Right hindlimb (tissue), 1 donor: ENCODE measurements at regions not wholly inside any gene's neighbourhood (a gene's known extent, or its start where the extent isn't known, plus 50 kb on each side); places are given as distances from the start of the nearest gene placed in this dataset.
A peak's percentile ranks its signal among the peaks of the same experiment; 100 is the strongest.
"Not testable (repeated sequence)": the region's sequence is repeated elsewhere in the genome, so short reads cannot be mapped to it uniquely, and the experiment has no call there.

Source experiments
- DNase-seq: peaks from one replicate; pipeline ENCODE4 v3.0.0-alpha.2; 2018

- DNase-seq = no peak
Measured at GRCh38 chr1:229119876-229120275, 151.0 kb upstream of the RAB4A start.

- DNase-seq = no peak
Measured at GRCh38 chr1:229121845-229122436, 149.0 kb upstream of the RAB4A start.

GRCh38 chr1:229122606-229123005, 148.3 kb upstream of the RAB4A start:
- no peak for DNase-seq

- no peak for DNase-seq
Measured at GRCh38 chr1:229124116-229124515, 146.8 kb upstream of the RAB4A start.

GRCh38 chr1:229124520-229125124, 146.3 kb upstream of the RAB4A start:
- no peak for DNase-seq

GRCh38 chr1:229127301-229127700, 143.6 kb upstream of the RAB4A start:
- DNase-seq = no peak

- DNase-seq = no peak
Measured at GRCh38 chr1:229128066-229128608, 142.8 kb upstream of the RAB4A start.

- DNase-seq = no peak
Measured at GRCh38 chr1:229129301-229130027, 141.4 kb upstream of the RAB4A start.

- DNase-seq = peak; percentile 37
Measured at GRCh38 chr1:229130028-229130668, 140.8 kb upstream of the RAB4A start.

- no peak for DNase-seq
Measured at GRCh38 chr1:229131243-229132105, 139.4 kb upstream of the RAB4A start.

- DNase-seq = no peak
Measured at GRCh38 chr1:229132106-229132443, 138.8 kb upstream of the RAB4A start.

GRCh38 chr1:229132706-229133105, 138.2 kb upstream of the RAB4A start:
- no peak for DNase-seq

- DNase-seq = no peak
Measured at GRCh38 chr1:229133151-229133550, 137.8 kb upstream of the RAB4A start.

- no peak for DNase-seq
Measured at GRCh38 chr1:229133811-229134210, 137.1 kb upstream of the RAB4A start.

GRCh38 chr1:229134381-229135217, 136.3 kb upstream of the RAB4A start:
- not testable (repeated sequence) for DNase-seq

- DNase-seq = no peak
Measured at GRCh38 chr1:229135773-229136172, 135.1 kb upstream of the RAB4A start.

- DNase-seq = no peak
Measured at GRCh38 chr1:229136822-229137221, 134.1 kb upstream of the RAB4A start.

GRCh38 chr1:229137271-229137670, 133.6 kb upstream of the RAB4A start:
- no peak for DNase-seq

- no peak for DNase-seq
Measured at GRCh38 chr1:229138058-229138457, 132.9 kb upstream of the RAB4A start.

- no peak for DNase-seq
Measured at GRCh38 chr1:229139331-229140118, 131.4 kb upstream of the RAB4A start.

GRCh38 chr1:229140119-229140396, 130.9 kb upstream of the RAB4A start:
- DNase-seq = no peak
